Endodermal cell (in vitro differentiated cells): ENCODE measurements at regions not wholly inside any gene's neighbourhood (a gene's known extent, or its start where the extent isn't known, plus 50 kb on each side); places are given as distances from the start of the nearest gene placed in this dataset.

Experiments used
- DNase-seq: peaks from one replicate; pipeline ENCODE4 v3.0.0-alpha.2; 2017
- H3K27ac ChIP-seq: 2 replicates; pipeline ENCODE4 v1.5.1; 2013; ENCODE audit warnings: mild to moderate bottlenecking, low read depth, low read length, moderate library complexity
- H3K27me3 ChIP-seq: 2 replicates; pipeline ENCODE4 v1.6.1; 2013; ENCODE audit warnings: mild to moderate bottlenecking, low read length, moderate library complexity; ENCODE audit not compliant: insufficient read depth, control insufficient read depth, poor library complexity, severe bottlenecking
- H3K36me3 ChIP-seq: 2 replicates; pipeline ENCODE4 v1.7.0; 2013; ENCODE audit warnings: mild to moderate bottlenecking, low read length, moderate library complexity; ENCODE audit not compliant: control insufficient read depth, insufficient read depth
- H3K4me1 ChIP-seq: one replicate; pipeline ENCODE4 v1.7.0; 2013; ENCODE audit warnings: low read length; ENCODE audit not compliant: control insufficient read depth, insufficient read depth
- H3K4me3 ChIP-seq: 2 replicates; pipeline ENCODE4 v1.5.1; 2013; ENCODE audit warnings: mild to moderate bottlenecking, low read length, moderate library complexity
- H3K9ac ChIP-seq: 2 replicates; pipeline ENCODE4 v1.6.1; 2013; ENCODE audit warnings: mild to moderate bottlenecking, low read length, moderate library complexity; ENCODE audit not compliant: poor library complexity, severe bottlenecking; ENCODE audit errors: extremely low read depth
- H3K9me3 ChIP-seq: 2 replicates; pipeline ENCODE4 v1.6.1; 2013; ENCODE audit warnings: mild to moderate bottlenecking, low read length, moderate library complexity; ENCODE audit not compliant: control insufficient read depth
- H3K27ac Mint-ChIP-seq: 2 replicates; pipeline ENCODE4 v1.8.0; 2020; ENCODE audit warnings: mixed read lengths
- H3K27me3 Mint-ChIP-seq: 2 replicates; pipeline ENCODE4 v1.8.0; 2021; ENCODE audit warnings: mild to moderate bottlenecking, mixed read lengths; ENCODE audit not compliant: insufficient read depth
- H3K36me3 Mint-ChIP-seq: 2 replicates; pipeline ENCODE4 v1.8.0; 2020; ENCODE audit warnings: low read depth, mixed read lengths
- H3K4me1 Mint-ChIP-seq: 2 replicates; pipeline ENCODE4 v1.8.0; 2020; ENCODE audit warnings: mixed read lengths
- H3K4me3 Mint-ChIP-seq: 2 replicates; pipeline ENCODE4 v1.8.0; 2020; ENCODE audit warnings: mild to moderate bottlenecking, moderate library complexity, mixed read lengths
- H3K9me3 Mint-ChIP-seq: 2 replicates; pipeline ENCODE4 v1.8.0; 2020; ENCODE audit warnings: mild to moderate bottlenecking, mixed read lengths
- WGBS, 2 experiments: methylation state at CpG; one replicate each; pipeline versions ENCODE4 v1.1.5 to v1.1.7; 2013; ENCODE audit warnings: missing lambda C conversion rate in 2 of 2, mixed read lengths in 1 of 2; ENCODE audit not compliant: insufficient coverage in 1 of 2, insufficient read length in 1 of 2; 5-methylcytosine and 5-hydroxymethylcytosine counted together
- TF ChIP-seq, protein P1 (sequence below): fragments of 200-600 bp; sonication (generic); conservative IDR thresholded peaks from 2 replicates; pipeline ENCODE4 v1.5.0; 2021; ENCODE audit warnings: antibody characterized with exemption, mild to moderate bottlenecking

GRCh38 chr6:125570526-125570925 is 178.9 kb upstream of the HEY2 start:
- no peak overlapping the region for H3K4me3 ChIP-seq
- H3K9ac ChIP-seq: no peak overlapping the region
- no peaks in the 10 kb centered on the region for H3K9me3 ChIP-seq
- H3K27ac ChIP-seq: no peak overlapping the region
- Mint-ChIP-seq H3K27me3 (no peaks in the 10 kb centered on the region), H3K9me3 (no peaks in the 10 kb centered on the region), H3K4me3 (no peak overlapping the region), H3K36me3 (no peaks in the 10 kb centered on the region), H3K27ac (no peak overlapping the region), H3K4me1 (no peaks in the 10 kb centered on the region)
- no peak for DNase-seq
- no peaks in the 10 kb centered on the region for H3K36me3 ChIP-seq
- TF ChIP-seq, protein P1, sequence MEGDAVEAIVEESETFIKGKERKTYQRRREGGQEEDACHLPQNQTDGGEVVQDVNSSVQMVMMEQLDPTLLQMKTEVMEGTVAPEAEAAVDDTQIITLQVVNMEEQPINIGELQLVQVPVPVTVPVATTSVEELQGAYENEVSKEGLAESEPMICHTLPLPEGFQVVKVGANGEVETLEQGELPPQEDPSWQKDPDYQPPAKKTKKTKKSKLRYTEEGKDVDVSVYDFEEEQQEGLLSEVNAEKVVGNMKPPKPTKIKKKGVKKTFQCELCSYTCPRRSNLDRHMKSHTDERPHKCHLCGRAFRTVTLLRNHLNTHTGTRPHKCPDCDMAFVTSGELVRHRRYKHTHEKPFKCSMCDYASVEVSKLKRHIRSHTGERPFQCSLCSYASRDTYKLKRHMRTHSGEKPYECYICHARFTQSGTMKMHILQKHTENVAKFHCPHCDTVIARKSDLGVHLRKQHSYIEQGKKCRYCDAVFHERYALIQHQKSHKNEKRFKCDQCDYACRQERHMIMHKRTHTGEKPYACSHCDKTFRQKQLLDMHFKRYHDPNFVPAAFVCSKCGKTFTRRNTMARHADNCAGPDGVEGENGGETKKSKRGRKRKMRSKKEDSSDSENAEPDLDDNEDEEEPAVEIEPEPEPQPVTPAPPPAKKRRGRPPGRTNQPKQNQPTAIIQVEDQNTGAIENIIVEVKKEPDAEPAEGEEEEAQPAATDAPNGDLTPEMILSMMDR: no peak
- no peaks in the 10 kb centered on the region for H3K27me3 ChIP-seq
- 97 to 100% methylated on average over 1 to 2 of the region's 2 CpGs for WGBS, 2 experiments
- no peaks in the 10 kb centered on the region for H3K4me1 ChIP-seq

DNA sequence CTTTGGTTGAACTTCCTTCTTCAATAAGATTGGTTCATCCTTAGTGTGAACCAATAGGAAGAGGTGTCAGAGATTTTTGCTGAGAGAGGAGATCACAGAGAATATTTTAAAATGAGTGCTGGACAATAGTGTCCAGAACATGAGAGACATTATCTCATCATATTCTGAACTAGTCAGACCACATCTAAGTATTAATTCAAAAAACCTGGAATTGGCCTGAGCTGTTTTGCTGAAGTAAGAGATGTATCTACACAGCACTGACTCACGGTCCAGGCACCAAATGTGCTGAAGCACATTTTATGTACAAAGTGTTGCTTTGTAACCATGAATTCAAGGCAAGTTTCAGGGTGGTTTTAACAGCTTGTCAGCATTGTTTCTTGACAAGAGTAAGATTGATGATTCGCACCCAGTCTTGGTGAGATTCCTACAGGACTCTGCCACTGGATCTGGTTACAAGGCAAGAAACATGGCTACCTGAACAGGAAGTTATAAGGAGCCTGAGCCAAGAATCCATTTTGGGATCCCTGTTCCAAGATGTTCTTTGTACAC is 178.2 kb upstream of the HEY2 start:
- Histone ChIP-seq H3K9ac (no peak overlapping the region), H3K4me3 (no peak overlapping the region), H3K4me1 (no peaks in the 10 kb centered on the region), H3K9me3 (no peaks in the 10 kb centered on the region), H3K27me3 (no peaks in the 10 kb centered on the region), H3K36me3 (no peaks in the 10 kb centered on the region), H3K27ac (no peak overlapping the region)
- H3K27me3 Mint-ChIP-seq: no peaks in the 10 kb centered on the region
- H3K4me3 Mint-ChIP-seq: no peak overlapping the region
- H3K36me3 Mint-ChIP-seq: no peaks in the 10 kb centered on the region
- no peaks in the 10 kb centered on the region for H3K9me3 Mint-ChIP-seq
- H3K4me1 Mint-ChIP-seq: no peaks in the 10 kb centered on the region
- H3K27ac Mint-ChIP-seq: no peak overlapping the region
- WGBS, 2 experiments: 76 to 89% methylated on average over 2 of the region's 2 CpGs
- TF ChIP-seq, protein P1: no peak
- DNase-seq: no peak

DNA sequence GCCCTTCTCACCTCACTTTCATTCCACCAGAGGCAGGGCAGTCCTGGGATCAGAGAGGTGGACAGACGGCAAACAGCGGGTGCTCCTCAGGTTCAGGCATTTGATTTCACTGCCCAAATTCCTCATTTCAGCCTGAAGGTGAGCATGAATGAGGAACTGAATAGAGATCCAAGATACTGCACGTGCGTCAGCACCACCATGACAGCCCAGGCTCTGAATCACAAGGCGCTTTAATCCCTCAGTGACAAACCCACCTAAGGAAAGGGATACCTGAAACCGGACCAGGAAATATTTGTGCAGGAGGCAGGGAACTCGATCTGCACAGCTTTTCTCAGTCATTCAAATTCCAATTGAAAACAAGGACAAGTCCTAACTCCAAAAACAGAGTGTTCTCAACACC is 174.8 kb upstream of the HEY2 start:
- no peak for DNase-seq
- Mint-ChIP-seq H3K27me3 (no peaks in the 10 kb centered on the region), H3K4me3 (no peak overlapping the region), H3K27ac (no peak overlapping the region), H3K9me3 (no peaks in the 10 kb centered on the region), H3K4me1 (no peaks in the 10 kb centered on the region), H3K36me3 (no peaks in the 10 kb centered on the region)
- Histone ChIP-seq H3K27ac (no peak overlapping the region), H3K9me3 (no peaks in the 10 kb centered on the region), H3K9ac (no peak overlapping the region), H3K4me3 (no peak overlapping the region), H3K4me1 (no peaks in the 10 kb centered on the region), H3K36me3 (no peaks in the 10 kb centered on the region), H3K27me3 (no peaks in the 10 kb centered on the region)
- WGBS, 2 experiments: 83 to 90% methylated on average over 2 to 7 of the region's 7 CpGs
- TF ChIP-seq, protein P1: no peak
